GM10266 (cell line): ENCODE measurements at regions not wholly inside any gene's neighbourhood (a gene's known extent, or its start where the extent isn't known, plus 50 kb on each side); places are given as distances from the start of the nearest gene placed in this dataset.

Experiments
- DNase-seq: peaks from one replicate; pipeline ENCODE4 v3.0.0; 2012; ENCODE audit errors: extremely low spot score
- TF ChIP-seq, protein P1 (sequence below): IDR thresholded peaks from 2 replicates; pipeline ENCODE4 v1.5.1; 2012; ENCODE audit warnings: mild to moderate bottlenecking, low read depth; ENCODE audit not compliant: control insufficient read depth, insufficient read depth; ENCODE audit errors: missing control alignments

DNA sequence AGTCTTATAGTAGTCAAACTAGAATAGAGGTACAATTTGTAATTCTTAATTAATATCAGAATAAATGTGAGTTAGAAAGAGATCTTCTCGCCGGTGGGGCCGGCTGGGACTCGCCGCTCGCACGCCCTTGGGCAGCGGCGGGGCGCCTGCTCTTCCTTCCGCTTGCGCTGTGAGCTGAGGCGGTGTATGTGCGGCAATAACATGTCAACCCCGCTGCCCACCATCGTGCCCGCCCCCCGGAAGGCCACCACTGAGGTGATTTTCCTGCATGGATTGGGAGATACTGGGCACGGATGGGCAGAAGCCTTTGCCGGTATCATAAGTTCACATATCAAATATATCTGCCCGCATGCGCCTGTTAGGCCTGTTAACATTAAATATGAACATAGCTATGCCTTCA is 123.7 kb upstream of the OGFRL1 start:
- TF ChIP-seq, protein P1, sequence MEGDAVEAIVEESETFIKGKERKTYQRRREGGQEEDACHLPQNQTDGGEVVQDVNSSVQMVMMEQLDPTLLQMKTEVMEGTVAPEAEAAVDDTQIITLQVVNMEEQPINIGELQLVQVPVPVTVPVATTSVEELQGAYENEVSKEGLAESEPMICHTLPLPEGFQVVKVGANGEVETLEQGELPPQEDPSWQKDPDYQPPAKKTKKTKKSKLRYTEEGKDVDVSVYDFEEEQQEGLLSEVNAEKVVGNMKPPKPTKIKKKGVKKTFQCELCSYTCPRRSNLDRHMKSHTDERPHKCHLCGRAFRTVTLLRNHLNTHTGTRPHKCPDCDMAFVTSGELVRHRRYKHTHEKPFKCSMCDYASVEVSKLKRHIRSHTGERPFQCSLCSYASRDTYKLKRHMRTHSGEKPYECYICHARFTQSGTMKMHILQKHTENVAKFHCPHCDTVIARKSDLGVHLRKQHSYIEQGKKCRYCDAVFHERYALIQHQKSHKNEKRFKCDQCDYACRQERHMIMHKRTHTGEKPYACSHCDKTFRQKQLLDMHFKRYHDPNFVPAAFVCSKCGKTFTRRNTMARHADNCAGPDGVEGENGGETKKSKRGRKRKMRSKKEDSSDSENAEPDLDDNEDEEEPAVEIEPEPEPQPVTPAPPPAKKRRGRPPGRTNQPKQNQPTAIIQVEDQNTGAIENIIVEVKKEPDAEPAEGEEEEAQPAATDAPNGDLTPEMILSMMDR = no peak
- no peak for DNase-seq

DNA sequence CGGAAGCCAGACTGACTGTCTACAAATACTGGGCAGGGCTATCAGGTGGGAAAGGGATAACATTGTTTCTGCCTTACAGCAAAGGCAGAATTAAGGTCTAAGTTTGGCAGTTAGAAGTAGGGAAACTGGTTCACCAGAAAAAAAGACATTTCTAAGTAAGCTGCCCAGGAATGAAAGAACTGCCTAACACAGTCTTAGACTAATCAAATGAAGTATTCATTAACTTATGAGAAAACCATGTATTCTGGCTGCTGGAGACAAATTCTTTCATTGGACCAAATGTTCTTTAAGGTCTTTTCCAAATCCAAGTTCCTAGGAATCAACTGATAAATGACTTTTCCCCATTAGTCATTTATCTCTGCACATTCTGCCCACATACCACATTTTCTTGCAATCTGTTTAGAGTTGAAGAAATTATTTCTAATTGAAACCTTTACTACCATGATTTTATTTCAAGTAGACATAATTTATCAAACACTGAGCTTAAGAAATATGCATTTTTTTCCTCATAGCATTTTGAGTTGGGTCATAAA is 120.3 kb upstream of the OGFRL1 start:
- DNase-seq = no peak
- TF ChIP-seq, protein P1 = no peak

DNA sequence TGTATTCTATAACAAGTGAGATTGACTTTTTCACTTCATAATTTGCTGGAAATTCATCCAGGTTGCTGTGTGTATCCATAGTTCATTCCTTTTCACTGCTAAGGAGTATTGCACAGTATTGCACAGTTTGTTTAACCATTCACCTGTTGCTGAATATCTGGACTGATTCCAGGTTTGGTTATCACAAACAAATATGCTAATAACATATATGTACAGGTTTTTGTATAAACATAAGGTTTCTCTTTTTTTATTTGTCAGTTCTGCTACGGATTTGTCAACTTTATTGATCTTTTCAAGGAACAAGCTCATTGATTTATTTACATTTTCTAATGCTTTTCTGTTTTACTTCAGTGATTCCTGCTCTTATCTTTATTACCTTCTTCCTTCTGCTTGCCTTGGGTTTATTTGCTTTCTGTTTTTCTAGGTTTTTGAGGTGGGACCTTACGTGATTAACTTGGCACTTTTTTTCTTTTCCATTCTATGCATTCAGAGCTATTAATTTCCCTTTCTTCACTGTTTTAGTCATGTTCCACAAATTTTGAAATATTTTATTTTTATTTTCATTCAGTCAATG is 117.0 kb upstream of the OGFRL1 start:
- TF ChIP-seq, protein P1 = no peak
- no peak for DNase-seq

DNA sequence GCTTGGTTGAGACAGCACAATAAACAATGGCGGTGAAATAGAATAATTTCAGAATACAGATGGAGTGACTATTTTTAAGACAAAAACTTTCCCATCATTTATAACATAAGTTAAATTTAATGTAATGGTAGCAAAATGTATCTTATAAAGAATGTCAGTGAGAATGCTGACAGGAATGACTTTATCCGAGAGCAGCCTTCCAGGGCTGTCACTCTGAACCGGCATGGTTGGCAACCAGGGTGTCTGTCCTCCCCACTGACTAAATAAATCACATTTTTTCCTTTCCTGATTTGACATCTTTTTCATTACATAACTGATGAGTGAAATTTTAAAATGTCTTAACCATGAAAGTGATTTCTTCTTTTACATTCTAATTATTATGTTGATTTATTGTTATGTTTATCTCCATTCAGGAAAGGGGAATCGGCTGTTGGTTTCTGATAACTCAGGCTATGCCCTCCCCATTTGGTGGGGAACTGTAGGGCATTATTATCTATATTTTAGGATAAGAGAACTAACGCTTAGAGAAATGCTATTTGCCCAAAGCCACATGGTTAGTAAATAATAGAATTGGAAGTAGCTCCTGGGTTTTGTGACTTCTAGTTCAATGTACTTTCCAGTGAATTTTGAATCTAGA is 109.2 kb upstream of the OGFRL1 start:
- TF ChIP-seq, protein P1 = no peak
- DNase-seq = no peak

DNA sequence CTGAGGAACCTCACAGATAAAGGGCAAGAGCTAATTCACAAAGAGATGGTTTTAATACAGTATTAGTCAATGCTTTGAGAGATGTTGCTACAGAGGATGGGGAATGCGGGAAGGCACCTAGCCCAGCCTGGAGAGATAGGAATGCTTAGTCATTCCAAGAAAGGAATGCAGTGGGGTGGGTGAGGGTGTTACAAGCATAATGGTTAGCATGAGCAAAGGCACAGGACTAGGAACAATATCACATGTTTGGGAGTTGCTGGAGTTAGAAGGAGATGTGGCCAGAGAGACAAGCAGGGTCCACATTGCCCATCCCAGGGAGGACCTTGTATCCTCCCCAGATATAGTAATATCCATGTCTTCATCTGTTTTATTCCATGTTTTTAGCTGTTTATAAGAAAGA is 107.0 kb upstream of the OGFRL1 start:
- TF ChIP-seq, protein P1 = no peak
- DNase-seq = no peak

DNA sequence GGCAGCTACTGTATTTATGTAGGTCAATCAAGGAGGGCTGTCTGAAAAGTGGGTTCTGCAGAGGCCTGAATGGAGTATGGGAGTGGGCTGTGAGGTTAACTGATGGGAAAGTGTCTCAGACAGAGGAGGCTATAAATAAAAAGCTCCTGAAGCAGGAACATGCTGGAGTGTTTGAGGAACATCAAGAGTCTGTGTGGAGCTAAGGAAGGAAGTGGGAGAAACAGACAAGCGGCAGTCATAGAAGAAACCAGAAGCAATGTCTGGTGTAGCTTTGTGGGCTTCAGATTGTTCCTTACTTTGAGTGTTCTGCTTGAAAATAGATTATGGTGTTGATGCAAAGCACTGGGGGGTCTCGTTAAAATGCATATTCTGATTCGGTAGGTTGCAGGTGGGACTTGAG is 101.5 kb upstream of the OGFRL1 start:
- TF ChIP-seq, protein P1 = no peak
- DNase-seq = no peak

DNA sequence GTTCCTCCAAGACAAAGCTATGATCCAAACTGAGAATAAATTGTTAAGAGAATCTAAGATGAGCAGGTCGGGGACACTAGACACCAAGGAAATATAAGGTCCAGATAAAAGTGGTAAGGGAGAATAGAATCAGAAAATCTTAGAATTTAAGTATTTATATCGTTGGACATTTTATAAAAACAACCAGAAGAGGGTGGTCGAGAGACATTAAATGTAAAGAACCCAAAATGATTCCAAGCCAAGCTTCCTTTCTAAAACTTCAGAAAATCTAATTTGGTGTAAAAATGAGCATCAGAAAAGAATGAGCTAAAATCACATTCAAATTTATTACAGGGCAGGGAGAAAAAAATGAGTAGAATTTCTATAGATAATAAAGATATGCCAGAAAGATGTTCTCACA is 97.8 kb upstream of the OGFRL1 start:
- TF ChIP-seq, protein P1 = peak; percentile 5
- DNase-seq = no peak
